Cardiac septum (tissue), 1 donor: ENCODE measurements at regions not wholly inside any gene's neighbourhood (a gene's known extent, or its start where the extent isn't known, plus 50 kb on each side); places are given as distances from the start of the nearest gene placed in this dataset.

Source experiments
- DNase-seq: peaks from one replicate; pipeline ENCODE4 v3.0.0-alpha.2; 2020; ENCODE audit warnings: low spot score
- intact Hi-C: fragments of 100-400 bp; cut with DNase I; formaldehyde crosslinking; loops from one replicate; pipeline ENCODE4 v1.14.0; 2022
- donor health status: DM: no; HTN: no; CAD: no.

- no peak for DNase-seq
- intact Hi-C loops: no loop called here
Measured at GRCh38 chr5:174413567-174414314, 310.6 kb upstream of the MSX2 start.

- DNase-seq: no peak
- intact Hi-C loops: no loop called here
Measured at GRCh38 chr5:174414315-174414710, 310.1 kb upstream of the MSX2 start.

DNA sequence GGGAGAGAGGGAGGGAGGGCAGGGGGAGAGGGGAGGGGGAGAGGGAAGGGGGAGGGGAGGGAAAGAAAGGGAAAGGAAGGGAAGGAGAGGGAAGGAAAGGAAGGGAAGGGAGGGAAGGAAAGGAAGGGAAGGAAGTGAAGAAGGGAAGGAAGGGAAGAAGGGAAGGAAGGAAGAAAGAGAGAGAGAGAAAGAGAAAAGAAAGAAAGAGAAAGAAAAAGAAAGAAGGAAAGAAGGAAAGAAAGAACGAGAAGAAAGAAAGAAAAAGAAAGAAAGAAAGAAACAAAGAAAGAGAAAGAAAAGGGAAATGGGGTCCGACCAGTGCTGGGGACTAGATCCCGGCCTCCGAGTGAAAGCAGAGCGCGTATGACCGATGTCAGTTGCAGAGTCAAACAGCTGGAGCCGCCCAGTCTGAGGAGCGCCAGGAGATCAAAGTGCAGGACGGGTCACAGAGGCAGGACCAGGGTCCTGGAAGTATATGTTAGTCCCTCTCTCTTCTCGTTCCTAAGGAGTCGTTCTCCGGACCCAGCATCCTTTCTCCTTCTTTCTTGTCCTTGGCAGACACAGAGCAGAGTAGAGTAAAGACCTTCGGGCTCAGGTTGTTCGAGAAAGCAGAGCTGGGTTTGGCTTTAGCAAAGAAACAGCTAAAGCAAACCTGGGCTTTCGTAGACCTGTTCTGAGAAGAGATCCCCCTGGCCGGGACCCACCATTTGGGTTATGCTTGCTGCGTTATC is 305.4 kb upstream of the MSX2 start:
- intact Hi-C loops: loop anchor here (2.0 to 5.0 kb wide), 3 partner anchors 316 to 518 kb away; no protein-coding TSS in a partner anchor
- DNase-seq: no peak

DNA sequence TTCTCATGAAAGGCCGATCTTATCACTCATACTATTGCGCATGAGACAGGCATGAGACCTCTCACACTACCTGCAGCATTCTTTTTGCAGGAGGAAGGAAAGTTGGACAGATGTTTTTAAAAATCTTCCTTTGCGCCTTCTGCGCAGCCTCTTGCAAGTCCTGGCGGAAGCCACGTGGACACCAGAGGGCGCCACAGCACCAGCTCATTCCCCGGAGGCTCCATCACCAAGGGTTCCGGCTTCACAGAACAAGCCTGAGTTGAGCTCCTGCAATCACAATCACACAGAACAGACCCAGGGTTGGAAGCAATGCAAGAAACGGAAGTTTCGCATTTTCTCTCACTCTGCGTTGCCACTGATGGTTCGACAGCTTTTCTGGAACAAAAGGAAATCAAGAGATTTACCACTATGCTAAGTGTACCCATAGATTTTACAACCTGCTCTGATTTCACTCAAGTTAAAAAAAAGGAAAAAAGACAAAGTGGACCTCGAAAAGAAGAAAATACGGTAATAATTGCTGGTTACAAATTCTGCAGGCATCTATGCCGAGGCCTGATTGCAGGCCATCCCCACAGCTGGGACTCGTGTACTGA is 304.7 kb upstream of the MSX2 start:
- intact Hi-C loops: loop anchor here (2.0 to 5.0 kb wide), 3 partner anchors 315 to 517 kb away; no protein-coding TSS in a partner anchor
- peak; percentile 87 for DNase-seq

GRCh38 chr5:174420651-174421407 is 303.6 kb upstream of the MSX2 start:
- intact Hi-C loops: no loop called here
- no peak for DNase-seq

DNA sequence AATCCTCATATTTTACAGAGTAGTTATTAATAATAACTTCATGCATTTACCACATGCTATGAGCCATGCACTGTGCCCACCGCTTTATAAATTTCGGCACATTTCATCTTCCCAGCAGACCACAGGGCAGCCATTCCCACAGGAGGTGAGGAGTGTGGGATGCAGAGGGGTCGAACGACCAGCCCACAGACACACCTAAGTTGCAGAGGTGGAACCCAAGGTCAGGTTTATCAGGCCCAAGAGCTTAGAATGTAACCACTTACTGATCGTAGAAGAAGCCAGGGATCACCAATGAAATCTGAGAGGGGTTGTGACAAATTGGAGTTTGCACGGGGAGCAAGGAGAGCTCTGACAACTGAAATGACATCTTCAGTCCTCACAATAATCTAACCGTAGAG is 303.0 kb upstream of the MSX2 start:
- intact Hi-C loops: no loop called here

DNA sequence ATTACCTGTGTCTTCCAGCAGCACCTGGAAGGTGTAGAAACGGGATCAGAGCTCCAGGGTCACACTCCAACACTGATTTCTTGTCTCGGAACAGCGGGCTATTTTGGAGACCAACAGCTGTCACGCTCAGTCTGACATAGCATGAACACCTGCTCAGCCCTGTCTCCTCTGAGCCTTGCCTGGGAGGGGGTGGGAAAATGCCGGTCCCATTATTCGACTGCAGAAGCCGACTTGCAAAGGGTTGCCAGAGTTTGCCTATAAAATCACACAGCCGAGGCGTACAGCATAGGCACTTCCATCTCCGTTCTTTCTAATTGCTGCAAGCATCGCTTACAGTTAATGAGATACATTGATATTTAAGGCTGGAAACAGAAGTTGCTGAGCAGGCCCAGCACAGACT is 300.8 kb upstream of the MSX2 start:
- intact Hi-C loops: no loop called here

More for the DNA sequence above, 303.0 kb upstream of the MSX2 start:
- DNase-seq: no peak

GRCh38 chr5:174424219-174425053 is 299.9 kb upstream of the MSX2 start:
- no peak for DNase-seq
- intact Hi-C loops: no loop called here

More for the DNA sequence above, 300.8 kb upstream of the MSX2 start:
- no peak for DNase-seq

DNA sequence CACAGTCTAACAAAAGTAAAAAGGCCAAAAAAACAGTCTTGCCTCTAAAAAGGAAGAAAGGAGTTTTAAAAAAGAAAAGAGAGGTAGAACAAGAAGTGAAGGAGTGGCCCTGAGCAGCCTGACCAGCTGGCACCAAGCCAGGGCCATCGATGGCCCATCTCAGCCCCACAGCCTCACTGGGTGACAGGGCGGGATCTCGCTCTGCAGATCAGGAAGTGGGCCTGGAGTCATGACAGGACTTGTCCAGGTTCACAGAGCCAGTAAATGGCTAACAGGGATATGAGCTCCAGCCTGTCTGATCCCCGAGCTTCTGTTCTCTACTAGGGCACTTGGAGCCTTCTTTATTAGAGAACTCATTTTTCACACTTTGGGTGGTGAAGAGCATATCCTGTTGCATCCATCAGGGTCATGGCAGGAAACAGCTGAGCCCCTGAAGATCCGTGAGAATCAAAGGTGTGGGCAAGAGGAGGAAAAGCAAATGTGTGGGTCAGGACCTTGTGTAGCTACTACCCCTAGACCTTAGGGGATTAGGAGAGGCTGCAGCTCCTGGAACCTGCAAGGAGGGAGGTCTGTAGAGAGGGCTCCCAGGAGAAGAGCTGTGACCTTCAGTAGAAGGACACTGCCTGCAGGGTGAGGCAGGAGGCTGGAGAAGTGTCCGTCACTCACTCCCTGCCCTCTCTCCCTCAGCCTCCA is 299.0 kb upstream of the MSX2 start:
- no peak for DNase-seq
- intact Hi-C loops: no loop called here

DNA sequence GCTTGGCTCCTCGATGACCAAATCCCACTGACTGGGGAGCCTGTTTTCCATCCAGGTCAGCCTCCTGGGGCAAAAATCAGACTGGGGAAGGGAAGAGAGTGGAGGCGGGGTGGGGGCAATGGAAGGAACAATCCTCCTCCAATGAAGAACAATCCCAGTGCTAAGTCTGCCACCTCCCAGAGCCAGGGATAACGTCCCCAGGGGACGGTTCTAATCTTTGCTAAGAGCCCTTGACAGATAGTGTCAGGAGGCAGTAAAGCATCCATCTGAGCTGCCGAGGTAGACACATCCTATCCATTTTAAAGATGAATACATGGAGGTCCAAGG is 298.5 kb upstream of the MSX2 start:
- intact Hi-C loops: no loop called here

GRCh38 chr5:174426388-174426787 is 298.0 kb upstream of the MSX2 start:
- intact Hi-C loops: no loop called here

More for the DNA sequence above, 298.5 kb upstream of the MSX2 start:
- no peak for DNase-seq

DNA sequence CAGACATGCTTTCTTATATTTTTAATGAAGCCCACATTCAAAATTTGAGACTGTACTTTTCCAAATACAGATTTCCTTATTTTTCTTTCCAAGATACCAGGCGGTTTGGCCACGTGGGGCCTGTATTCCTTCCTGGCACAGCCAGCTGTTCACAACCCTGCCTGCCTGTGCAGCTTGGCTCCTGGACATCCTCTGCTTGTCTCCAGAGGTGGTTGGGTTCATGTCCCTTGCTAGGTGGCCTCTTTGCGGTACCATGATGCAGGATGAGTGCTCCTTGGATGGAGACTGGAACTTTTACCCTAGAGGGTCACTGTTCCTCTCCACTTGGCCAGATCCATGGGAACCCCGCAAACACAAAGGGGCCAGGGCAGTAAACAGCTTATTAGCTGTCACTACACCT is 297.5 kb upstream of the MSX2 start:
- intact Hi-C loops: no loop called here
- DNase-seq: no peak

More at GRCh38 chr5:174426388-174426787, 298.0 kb upstream of the MSX2 start:
- DNase-seq: no peak

DNA sequence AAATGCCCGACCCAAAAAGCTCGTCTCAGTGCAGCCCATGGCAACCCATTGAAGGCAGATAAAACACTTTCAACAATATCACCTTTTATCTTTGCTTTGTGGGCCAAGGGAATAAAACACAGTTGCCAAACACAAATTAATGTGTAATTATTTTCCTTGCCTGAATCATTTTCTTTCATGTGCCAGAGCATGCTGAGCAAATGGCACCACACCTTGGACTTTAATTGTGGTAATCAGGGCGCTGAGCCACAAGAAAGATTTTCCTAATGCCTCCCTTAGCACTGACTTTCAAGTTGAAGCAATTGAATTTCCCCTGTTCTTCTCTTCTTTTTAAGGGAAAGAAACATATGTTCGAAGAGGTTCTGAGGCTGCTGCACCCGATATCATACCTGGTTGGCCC is 297.1 kb upstream of the MSX2 start:
- no peak for DNase-seq
- intact Hi-C loops: no loop called here

DNA sequence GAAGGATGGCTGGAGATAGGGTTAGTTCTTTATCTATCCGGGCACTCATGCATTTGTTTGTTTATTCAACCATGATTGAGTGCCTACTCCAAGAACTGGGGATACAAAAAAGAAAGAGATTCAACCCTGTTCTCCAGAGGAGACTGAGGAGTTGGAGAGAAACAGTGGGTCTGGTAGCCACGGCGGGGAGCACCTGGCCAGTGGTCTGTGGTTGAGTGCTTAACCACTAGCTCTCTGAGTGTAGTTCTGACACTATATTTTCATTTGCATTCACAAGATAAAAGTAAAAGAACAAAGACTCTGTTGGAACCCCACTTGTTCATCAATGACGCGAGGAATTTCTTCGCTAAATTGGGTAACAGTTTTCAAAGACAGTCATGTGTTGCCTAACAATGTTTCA is 295.5 kb upstream of the MSX2 start:
- DNase-seq: no peak
- intact Hi-C loops: no loop called here

DNA sequence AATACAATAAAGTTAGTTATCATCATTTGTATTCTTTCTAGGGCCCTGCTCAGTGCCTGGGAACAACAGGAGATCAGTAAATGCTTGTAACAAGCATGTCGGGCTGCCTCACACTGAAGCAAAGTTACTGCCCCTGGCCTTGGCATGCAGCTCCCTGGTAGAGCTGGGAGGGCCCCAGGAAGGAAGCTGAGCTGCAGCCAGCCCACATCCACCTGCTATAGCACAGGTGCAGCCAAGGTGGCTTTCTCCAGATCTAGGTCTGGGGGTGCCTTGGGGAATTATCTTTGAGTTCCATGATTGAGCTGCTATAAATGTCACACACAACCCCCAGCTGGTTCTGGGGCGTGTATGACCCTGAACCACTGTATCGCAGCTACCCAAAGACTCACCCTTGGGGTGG is 293.4 kb upstream of the MSX2 start:
- DNase-seq: no peak
- intact Hi-C loops: no loop called here

GRCh38 chr5:174431504-174431903 is 292.9 kb upstream of the MSX2 start:
- intact Hi-C loops: no loop called here

GRCh38 chr5:174433098-174433497 is 291.3 kb upstream of the MSX2 start:
- intact Hi-C loops: no loop called here

More at GRCh38 chr5:174431504-174431903, 292.9 kb upstream of the MSX2 start:
- DNase-seq: no peak

GRCh38 chr5:174436750-174437149 is 287.6 kb upstream of the MSX2 start:
- intact Hi-C loops: no loop called here
- DNase-seq: no peak

More at GRCh38 chr5:174433098-174433497, 291.3 kb upstream of the MSX2 start:
- DNase-seq: no peak
